SH-SY5Y (cell line): ENCODE measurements at regions not wholly inside any gene's neighbourhood (a gene's known extent, or its start where the extent isn't known, plus 50 kb on each side); places are given as distances from the start of the nearest gene placed in this dataset.

Source experiments
- GATA2 ChIP-seq: IDR thresholded peaks from 2 replicates; pipeline ENCODE4 v1.6.1; 2011; ENCODE audit warnings: mild to moderate bottlenecking, low read depth, low read length
- GATA3 ChIP-seq: IDR thresholded peaks from 2 replicates; pipeline ENCODE4 v1.6.1; 2011; ENCODE audit warnings: low read depth, mild to moderate bottlenecking, low read length, moderate library complexity

DNA sequence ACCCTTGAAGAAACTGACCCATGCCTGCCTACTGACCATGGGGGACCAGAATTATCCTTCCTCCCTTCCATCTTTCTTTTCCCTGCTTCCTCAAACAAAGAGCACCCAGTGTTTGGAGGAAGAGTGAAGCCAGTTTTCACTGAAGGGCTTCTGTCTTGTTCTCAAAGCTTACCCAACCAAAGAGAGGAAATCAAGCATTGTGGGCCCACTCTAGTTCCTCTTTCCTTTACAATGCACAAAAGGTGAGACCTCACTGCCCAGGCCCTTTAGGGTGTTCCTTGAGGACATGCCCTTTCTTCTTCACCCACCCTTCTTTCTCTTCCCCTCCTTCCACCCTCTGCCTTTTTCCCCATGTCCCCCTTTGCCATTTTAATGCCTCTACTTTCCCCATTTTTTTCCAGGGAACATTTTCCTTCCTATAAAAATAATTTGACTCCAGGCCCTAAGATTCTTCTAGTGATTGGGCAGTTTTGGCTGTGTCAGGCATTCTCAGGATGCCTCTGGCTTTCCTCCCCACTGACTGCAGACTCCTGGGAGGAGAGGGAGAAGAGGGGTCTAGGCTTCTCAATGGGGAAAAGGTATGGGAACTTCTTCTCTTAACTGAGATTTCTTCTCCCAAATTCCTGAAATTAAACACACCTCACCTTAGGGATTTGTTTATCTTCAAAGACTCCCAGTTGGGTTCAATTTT, 126.6 kb upstream of the RMDN2 start:
- TF ChIP-seq GATA3 (no peak), GATA2 (no peak)
